ENCODE measurements at regions not wholly inside any gene's neighbourhood (a gene's known extent, or its start where the extent isn't known, plus 50 kb on each side); places are given as distances from the start of the nearest gene placed in this dataset.

GRCh38 chr14:51430633-51431032 is 190.6 kb downstream of the TMX1 start:
- H3K4me3 ChIP-seq (ENCODE audit: low read depth, low read length) = no peak overlapping the region
- TF ChIP-seq CTCF (IDR thresholded peaks at IDR 0.05; ENCODE audit: insufficient read depth, low read depth, low read length, missing control alignments) = no peak
- DNase-seq (ENCODE audit: low read depth) = no peak

GRCh38 chr14:51431033-51431709 is 191.1 kb downstream of the TMX1 start:
- H3K4me3 ChIP-seq (ENCODE audit: low read depth, low read length) = no peak overlapping the region
- DNase-seq (ENCODE audit: low read depth) = peak; percentile 47
- no peak for TF ChIP-seq CTCF (IDR thresholded peaks at IDR 0.05; ENCODE audit: insufficient read depth, low read depth, low read length, missing control alignments)

GRCh38 chr14:51431741-51432140 is 191.7 kb downstream of the TMX1 start:
- no peak overlapping the region for H3K4me3 ChIP-seq (ENCODE audit: low read depth, low read length)
- no peak for DNase-seq (ENCODE audit: low read depth)
- no peak for TF ChIP-seq CTCF (IDR thresholded peaks at IDR 0.05; ENCODE audit: insufficient read depth, low read depth, low read length, missing control alignments)

DNA sequence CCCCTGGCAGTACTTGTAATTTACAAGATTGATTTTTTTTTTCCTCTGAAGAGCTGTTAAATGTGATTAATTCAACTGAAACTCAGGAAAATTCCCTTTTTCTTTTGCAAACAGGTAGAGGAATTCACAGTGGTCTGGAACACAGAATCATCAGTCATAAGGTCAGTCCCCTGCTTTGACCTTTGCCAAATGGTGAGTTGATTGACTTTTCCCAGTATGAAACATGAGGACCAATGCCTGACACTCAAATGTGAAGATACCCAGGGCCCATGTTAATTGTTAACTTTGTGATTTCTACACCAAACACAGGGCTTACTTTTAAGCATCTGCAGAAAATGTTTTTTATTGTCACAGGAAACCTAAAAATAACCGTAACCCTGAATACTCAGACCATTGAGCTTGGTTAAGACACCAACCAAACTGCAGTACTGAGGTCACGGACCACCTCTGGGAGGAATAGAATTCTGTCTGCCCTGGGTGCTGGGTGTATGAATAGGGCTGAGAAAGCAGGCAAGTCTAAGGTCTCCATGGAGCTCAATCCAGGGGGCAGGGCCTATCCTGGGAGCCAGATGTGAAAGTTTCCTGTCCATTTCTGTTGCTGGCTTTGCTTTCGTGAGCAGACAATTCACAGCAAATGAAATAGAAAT is 192.4 kb downstream of the TMX1 start:
- no peak overlapping the region for H3K4me3 ChIP-seq (ENCODE audit: low read depth, low read length)
- DNase-seq (ENCODE audit: low read depth) = no peak
- TF ChIP-seq CTCF (IDR thresholded peaks at IDR 0.05; ENCODE audit: insufficient read depth, low read depth, low read length, missing control alignments) = no peak

DNA sequence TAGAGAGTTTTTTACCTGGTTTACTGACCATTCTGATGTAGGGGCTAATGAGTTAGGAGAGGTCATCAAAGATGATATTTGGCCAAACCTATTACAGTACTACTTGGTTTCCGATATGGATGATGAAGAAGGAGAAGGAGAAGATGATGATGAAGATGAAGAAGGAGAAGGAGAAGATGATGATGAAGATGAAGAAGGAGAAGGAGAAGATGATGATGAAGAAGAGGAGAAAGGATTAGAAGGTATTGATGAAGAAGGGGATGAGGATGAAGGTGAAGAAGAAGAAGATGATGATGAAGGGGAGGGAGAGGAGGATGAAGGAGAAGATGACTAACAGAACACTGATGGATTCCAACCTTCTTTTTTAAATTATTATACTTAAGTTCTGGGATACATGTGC is 196.6 kb downstream of the TMX1 start:
- no peak for DNase-seq (ENCODE audit: low read depth)

DNA sequence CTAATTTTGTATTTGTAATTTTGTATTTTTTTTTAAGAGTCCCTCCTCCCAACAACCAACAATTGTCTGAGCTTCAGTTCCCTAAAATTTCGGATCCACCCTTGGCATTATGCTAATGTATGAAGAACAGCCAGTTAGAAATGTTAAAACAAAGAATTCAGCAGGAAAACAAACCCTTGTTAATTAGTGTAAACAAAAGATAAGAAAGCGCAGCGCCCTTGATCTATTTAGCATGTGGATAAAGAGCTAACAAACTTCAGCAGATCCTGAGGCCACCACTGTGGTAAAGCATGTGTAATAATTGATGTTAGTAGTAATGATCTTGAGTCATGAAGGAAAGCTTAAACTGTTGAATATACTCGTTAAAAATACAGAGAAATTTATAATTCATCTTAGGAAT is 199.8 kb downstream of the TMX1 start:
- TF ChIP-seq CTCF (IDR thresholded peaks at IDR 0.05; ENCODE audit: insufficient read depth, low read depth, low read length, missing control alignments) = no peak
- DNase-seq (ENCODE audit: low read depth) = no peak

More for the DNA sequence above, 196.6 kb downstream of the TMX1 start:
- H3K4me3 ChIP-seq (ENCODE audit: low read depth, low read length) = no peak overlapping the region
- TF ChIP-seq CTCF (IDR thresholded peaks at IDR 0.05; ENCODE audit: insufficient read depth, low read depth, low read length, missing control alignments) = no peak

GRCh38 chr14:51441001-51441400 is 201.0 kb downstream of the TMX1 start:
- no peak for DNase-seq (ENCODE audit: low read depth)
- H3K4me3 ChIP-seq (ENCODE audit: low read depth, low read length) = no peak overlapping the region
- no peak for TF ChIP-seq CTCF (IDR thresholded peaks at IDR 0.05; ENCODE audit: insufficient read depth, low read depth, low read length, missing control alignments)

More for the DNA sequence above, 199.8 kb downstream of the TMX1 start:
- H3K4me3 ChIP-seq (ENCODE audit: low read depth, low read length) = no peak overlapping the region
